ENCODE measurements at regions not wholly inside any gene's neighbourhood (a gene's known extent, or its start where the extent isn't known, plus 50 kb on each side); places are given as distances from the start of the nearest gene placed in this dataset.
"Not testable (repeated sequence)": the region's sequence is repeated elsewhere in the genome, so short reads cannot be mapped to it uniquely, and the experiment has no call there.

- TF ChIP-seq, protein P1, sequence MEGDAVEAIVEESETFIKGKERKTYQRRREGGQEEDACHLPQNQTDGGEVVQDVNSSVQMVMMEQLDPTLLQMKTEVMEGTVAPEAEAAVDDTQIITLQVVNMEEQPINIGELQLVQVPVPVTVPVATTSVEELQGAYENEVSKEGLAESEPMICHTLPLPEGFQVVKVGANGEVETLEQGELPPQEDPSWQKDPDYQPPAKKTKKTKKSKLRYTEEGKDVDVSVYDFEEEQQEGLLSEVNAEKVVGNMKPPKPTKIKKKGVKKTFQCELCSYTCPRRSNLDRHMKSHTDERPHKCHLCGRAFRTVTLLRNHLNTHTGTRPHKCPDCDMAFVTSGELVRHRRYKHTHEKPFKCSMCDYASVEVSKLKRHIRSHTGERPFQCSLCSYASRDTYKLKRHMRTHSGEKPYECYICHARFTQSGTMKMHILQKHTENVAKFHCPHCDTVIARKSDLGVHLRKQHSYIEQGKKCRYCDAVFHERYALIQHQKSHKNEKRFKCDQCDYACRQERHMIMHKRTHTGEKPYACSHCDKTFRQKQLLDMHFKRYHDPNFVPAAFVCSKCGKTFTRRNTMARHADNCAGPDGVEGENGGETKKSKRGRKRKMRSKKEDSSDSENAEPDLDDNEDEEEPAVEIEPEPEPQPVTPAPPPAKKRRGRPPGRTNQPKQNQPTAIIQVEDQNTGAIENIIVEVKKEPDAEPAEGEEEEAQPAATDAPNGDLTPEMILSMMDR (IDR thresholded peaks at IDR 0.05; ENCODE audit: low read depth, low read length): no peak
- H3K4me3 ChIP-seq (ENCODE audit: low read depth, low read length): no peak overlapping the region
Observed at GRCh38 chr11:121873766-121874165, 242.2 kb downstream of the BLID start.

DNA sequence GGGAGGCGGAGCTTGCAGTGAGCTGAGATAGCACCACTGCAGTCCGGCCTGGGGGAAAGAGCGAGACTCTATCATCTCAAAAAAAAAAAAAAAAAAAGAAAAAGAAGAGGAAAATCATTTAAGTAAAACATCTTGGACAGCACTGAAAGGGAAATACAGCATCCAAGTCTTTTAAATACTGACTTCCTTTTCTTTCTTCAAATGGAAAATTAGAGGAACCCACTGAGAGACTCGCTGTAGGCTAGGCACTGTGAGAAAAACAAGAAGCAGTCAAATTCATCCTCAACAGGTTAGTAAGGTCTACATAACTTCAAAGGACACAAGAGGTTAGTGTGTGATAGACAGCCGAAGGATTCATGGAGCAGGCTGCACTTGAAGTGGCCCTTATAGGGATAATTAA is 243.7 kb downstream of the BLID start:
- H3K4me3 ChIP-seq (ENCODE audit: low read depth, low read length): no peak overlapping the region
- TF ChIP-seq, protein P1 (IDR thresholded peaks at IDR 0.05; ENCODE audit: low read depth, low read length): no peak

- TF ChIP-seq, protein P1 (IDR thresholded peaks at IDR 0.05; ENCODE audit: low read depth, low read length): no peak
- H3K4me3 ChIP-seq (ENCODE audit: low read depth, low read length): no peak overlapping the region
Observed at GRCh38 chr11:121870206-121871045, 245.6 kb downstream of the BLID start.

GRCh38 chr11:121869478-121869877 is 246.5 kb downstream of the BLID start:
- H3K4me3 ChIP-seq (ENCODE audit: low read depth, low read length): no peak overlapping the region
- TF ChIP-seq, protein P1 (IDR thresholded peaks at IDR 0.05; ENCODE audit: low read depth, low read length): no peak

- TF ChIP-seq, protein P1 (IDR thresholded peaks at IDR 0.05; ENCODE audit: low read depth, low read length): no peak
- H3K4me3 ChIP-seq (ENCODE audit: low read depth, low read length): no peak overlapping the region
Observed at GRCh38 chr11:121866754-121867153, 249.3 kb downstream of the BLID start.

GRCh38 chr11:121864660-121865059 is 251.4 kb downstream of the BLID start:
- no peak overlapping the region for H3K4me3 ChIP-seq (ENCODE audit: low read depth, low read length)
- TF ChIP-seq, protein P1 (IDR thresholded peaks at IDR 0.05; ENCODE audit: low read depth, low read length): no peak

- no peak overlapping the region for H3K4me3 ChIP-seq (ENCODE audit: low read depth, low read length)
- TF ChIP-seq, protein P1 (IDR thresholded peaks at IDR 0.05; ENCODE audit: low read depth, low read length): no peak
Observed at GRCh38 chr11:121863126-121863525, 252.9 kb downstream of the BLID start.

- not testable (repeated sequence) for H3K4me3 ChIP-seq (ENCODE audit: low read depth, low read length)
Observed at GRCh38 chr11:121855138-121855537, 260.9 kb downstream of the BLID start.
